ENCODE measurements at regions not wholly inside any gene's neighbourhood (a gene's known extent, or its start where the extent isn't known, plus 50 kb on each side); places are given as distances from the start of the nearest gene placed in this dataset.

DNA sequence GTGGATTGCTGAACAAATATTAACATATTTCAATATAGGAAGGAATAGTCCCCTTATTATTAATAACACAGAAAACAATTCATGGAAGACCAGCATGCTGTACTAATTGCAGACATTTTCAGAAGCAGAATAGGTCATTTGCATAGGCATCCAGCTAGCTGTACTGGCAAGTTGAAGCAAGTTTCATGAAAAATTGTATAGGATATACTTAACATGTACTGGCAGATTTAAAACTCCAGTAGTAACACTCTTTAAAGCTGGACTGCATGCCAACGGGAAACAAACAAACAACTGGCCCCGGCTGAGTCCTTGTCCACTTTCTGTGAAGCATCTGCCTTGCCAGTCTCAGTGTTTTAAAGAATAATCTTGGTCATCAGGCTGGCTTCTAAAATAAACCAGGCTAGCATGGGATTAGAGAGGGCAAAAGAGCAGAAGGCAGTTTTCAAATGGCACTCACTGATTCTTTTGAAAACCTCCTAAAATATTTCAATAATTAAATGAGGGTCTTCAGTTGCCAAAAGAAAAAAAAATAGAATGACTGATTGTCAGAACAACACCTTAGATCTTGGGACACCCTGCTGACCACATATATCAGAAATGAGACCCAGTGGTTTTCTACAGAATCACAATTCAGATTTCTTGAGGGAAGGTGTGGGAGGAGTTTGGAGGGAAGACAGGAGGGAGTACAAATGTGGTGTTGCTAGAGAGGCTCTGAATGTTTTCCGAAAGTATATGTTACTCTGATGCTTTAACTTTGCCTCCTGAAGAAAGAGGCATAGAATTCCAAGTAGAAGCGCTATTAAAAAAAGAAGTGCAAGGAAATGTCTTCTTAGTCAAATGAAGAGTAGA, 122.5 kb upstream of the KRAS start:
- TF ChIP-seq, protein P1, sequence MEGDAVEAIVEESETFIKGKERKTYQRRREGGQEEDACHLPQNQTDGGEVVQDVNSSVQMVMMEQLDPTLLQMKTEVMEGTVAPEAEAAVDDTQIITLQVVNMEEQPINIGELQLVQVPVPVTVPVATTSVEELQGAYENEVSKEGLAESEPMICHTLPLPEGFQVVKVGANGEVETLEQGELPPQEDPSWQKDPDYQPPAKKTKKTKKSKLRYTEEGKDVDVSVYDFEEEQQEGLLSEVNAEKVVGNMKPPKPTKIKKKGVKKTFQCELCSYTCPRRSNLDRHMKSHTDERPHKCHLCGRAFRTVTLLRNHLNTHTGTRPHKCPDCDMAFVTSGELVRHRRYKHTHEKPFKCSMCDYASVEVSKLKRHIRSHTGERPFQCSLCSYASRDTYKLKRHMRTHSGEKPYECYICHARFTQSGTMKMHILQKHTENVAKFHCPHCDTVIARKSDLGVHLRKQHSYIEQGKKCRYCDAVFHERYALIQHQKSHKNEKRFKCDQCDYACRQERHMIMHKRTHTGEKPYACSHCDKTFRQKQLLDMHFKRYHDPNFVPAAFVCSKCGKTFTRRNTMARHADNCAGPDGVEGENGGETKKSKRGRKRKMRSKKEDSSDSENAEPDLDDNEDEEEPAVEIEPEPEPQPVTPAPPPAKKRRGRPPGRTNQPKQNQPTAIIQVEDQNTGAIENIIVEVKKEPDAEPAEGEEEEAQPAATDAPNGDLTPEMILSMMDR (IDR thresholded peaks at IDR 0.05; ENCODE audit: low read length) = no peak
- no peak for TF ChIP-seq EZH2 (IDR thresholded peaks at IDR 0.05; ENCODE audit: borderline replicate concordance, low read length)
